HG03135 (cell line): ENCODE measurements at regions not wholly inside any gene's neighbourhood (a gene's known extent, or its start where the extent isn't known, plus 50 kb on each side); places are given as distances from the start of the nearest gene placed in this dataset.

ENCODE experiments used
- ATAC-seq: cut with Tn5 transposase; IDR thresholded peaks from one replicate; pipeline ENCODE4 v1.9.1; 2021; ENCODE audit warnings: mild to moderate bottlenecking, moderate library complexity; ENCODE audit not compliant: unreplicated experiment

GRCh38 chr7:131903315-131903714 is 346.9 kb upstream of the PODXL start:
- ATAC-seq: no peak

- no peak for ATAC-seq
These were observed 344.4 kb upstream of the PODXL start for GRCh38 chr7:131900785-131901287.

- ATAC-seq: no peak
These were observed 343.0 kb upstream of the PODXL start for GRCh38 chr7:131899271-131900030.

- ATAC-seq: no peak
These were observed 342.0 kb upstream of the PODXL start for GRCh38 chr7:131898418-131898817.

- ATAC-seq: no peak
These were observed 341.4 kb upstream of the PODXL start for GRCh38 chr7:131897790-131898165.

- ATAC-seq: no peak
These were observed 340.8 kb upstream of the PODXL start for GRCh38 chr7:131897016-131897789.

GRCh38 chr7:131896165-131896863 is 339.9 kb upstream of the PODXL start:
- ATAC-seq: no peak

GRCh38 chr7:131895541-131896164 is 339.2 kb upstream of the PODXL start:
- ATAC-seq: no peak

GRCh38 chr7:131893631-131894340 is 337.4 kb upstream of the PODXL start:
- no peak for ATAC-seq

- no peak for ATAC-seq
These were observed 333.7 kb upstream of the PODXL start for GRCh38 chr7:131890176-131890575.

- no peak for ATAC-seq
These were observed 333.2 kb upstream of the PODXL start for GRCh38 chr7:131889572-131890150.

- ATAC-seq: no peak
These were observed 327.3 kb upstream of the PODXL start for GRCh38 chr7:131883769-131884168.

GRCh38 chr7:131883196-131883595 is 326.8 kb upstream of the PODXL start:
- no peak for ATAC-seq

- no peak for ATAC-seq
These were observed 325.9 kb upstream of the PODXL start for GRCh38 chr7:131882321-131882720.

GRCh38 chr7:131880078-131880477 is 323.6 kb upstream of the PODXL start:
- ATAC-seq: no peak

- no peak for ATAC-seq
These were observed 323.0 kb upstream of the PODXL start for GRCh38 chr7:131879424-131879823.

GRCh38 chr7:131878777-131879176 is 322.3 kb upstream of the PODXL start:
- no peak for ATAC-seq

GRCh38 chr7:131873581-131873980 is 317.2 kb upstream of the PODXL start:
- no peak for ATAC-seq

- no peak for ATAC-seq
These were observed 313.6 kb upstream of the PODXL start for GRCh38 chr7:131869986-131870385.
